ENCODE measurements at regions not wholly inside any gene's neighbourhood (a gene's known extent, or its start where the extent isn't known, plus 50 kb on each side); places are given as distances from the start of the nearest gene placed in this dataset.
A peak's percentile ranks its signal among the peaks of the same experiment; 100 is the strongest.

GRCh38 chr10:80814147-80814652 is 276.5 kb downstream of the SH2D4B start:
- TF ChIP-seq CTCF (IDR thresholded peaks at IDR 0.05) = no peak

GRCh38 chr10:80829151-80829550 is 291.4 kb downstream of the SH2D4B start:
- TF ChIP-seq CTCF (IDR thresholded peaks at IDR 0.05) = no peak

- TF ChIP-seq CTCF (IDR thresholded peaks at IDR 0.05) = peak; percentile 51; the same call in 1 of the 2 replicates
These were observed 291.9 kb downstream of the SH2D4B start for GRCh38 chr10:80829562-80829961.

GRCh38 chr10:80855348-80855971 is 317.8 kb downstream of the SH2D4B start:
- TF ChIP-seq CTCF (IDR thresholded peaks at IDR 0.05) = peak; percentile 63

GRCh38 chr10:80856186-80856585 is 318.5 kb downstream of the SH2D4B start:
- TF ChIP-seq CTCF (IDR thresholded peaks at IDR 0.05) = no peak

- TF ChIP-seq CTCF (IDR thresholded peaks at IDR 0.05) = no peak
These were observed 323.0 kb downstream of the SH2D4B start for GRCh38 chr10:80860719-80861118.

- TF ChIP-seq CTCF (IDR thresholded peaks at IDR 0.05) = peak; percentile 49
These were observed 324.2 kb downstream of the SH2D4B start for GRCh38 chr10:80861882-80862281.

GRCh38 chr10:80870282-80870681 is 332.6 kb downstream of the SH2D4B start:
- no peak for TF ChIP-seq CTCF (IDR thresholded peaks at IDR 0.05)

Data from LNCAP (cell line).